ENCODE measurements at regions not wholly inside any gene's neighbourhood (a gene's known extent, or its start where the extent isn't known, plus 50 kb on each side); places are given as distances from the start of the nearest gene placed in this dataset.
A peak's percentile ranks its signal among the peaks of the same experiment; 100 is the strongest.

DNA sequence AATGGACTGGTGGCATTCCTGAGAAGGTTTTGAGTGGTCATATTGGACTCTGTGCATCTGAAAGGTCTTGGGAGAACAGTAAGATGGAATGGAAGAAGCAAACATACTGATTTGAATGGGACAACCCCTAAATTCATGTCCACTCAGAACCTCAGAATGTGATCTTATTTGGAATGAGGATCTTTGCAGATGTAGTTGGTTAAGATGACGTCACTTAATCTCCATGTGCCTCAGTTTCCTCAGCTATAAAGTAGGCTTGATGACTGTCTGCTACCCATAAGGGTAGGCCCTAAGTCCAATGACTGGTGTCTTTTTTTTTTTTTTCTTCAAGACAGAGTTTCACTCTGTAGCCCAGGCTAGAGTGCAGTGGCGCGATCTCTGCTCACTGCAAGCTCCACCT lies 71.1 kb upstream of the SOX21 start:
- Mint-ChIP-seq H3K4me1 (ENCODE audit: low read depth) (no peaks in the 10 kb centered on the region), H3K27me3 (ENCODE audit: low read depth) (peaks cover 17% of the 10 kb centered on the region), H3K36me3 (ENCODE audit: insufficient read depth in 2 of 2) (no peaks in the 10 kb centered on the region), H3K9me3 (no peaks in the 10 kb centered on the region), H3K27ac (no peak overlapping the region), H3K4me3 (no peak overlapping the region)
- DNase-seq (no peak), ATAC-seq (replicated peaks in 1 of 2) (no peak)

GRCh38 chr13:94780421-94780820 lies 68.1 kb upstream of the SOX21 start:
- no peaks in the 10 kb centered on the region for H3K4me1 Mint-ChIP-seq (ENCODE audit: low read depth)
- no peak overlapping the region for H3K4me3 Mint-ChIP-seq
- no peak overlapping the region for H3K27ac Mint-ChIP-seq
- DNase-seq: no peak
- no peaks in the 10 kb centered on the region for H3K9me3 Mint-ChIP-seq
- ATAC-seq (replicated peaks in 1 of 2): no peak
- peaks cover 16% of the 10 kb centered on the region for H3K27me3 Mint-ChIP-seq (ENCODE audit: low read depth)
- no peaks in the 10 kb centered on the region for H3K36me3 Mint-ChIP-seq (ENCODE audit: insufficient read depth in 2 of 2)

GRCh38 chr13:94778986-94779385 lies 66.6 kb upstream of the SOX21 start:
- no peak overlapping the region for H3K27ac Mint-ChIP-seq
- H3K4me1 Mint-ChIP-seq (ENCODE audit: low read depth): no peaks in the 10 kb centered on the region
- no peaks in the 10 kb centered on the region for H3K36me3 Mint-ChIP-seq (ENCODE audit: insufficient read depth in 2 of 2)
- DNase-seq (no peak), ATAC-seq (replicated peaks in 1 of 2) (no peak)
- no peak overlapping the region for H3K4me3 Mint-ChIP-seq
- H3K27me3 Mint-ChIP-seq (ENCODE audit: low read depth): peaks cover 6% of the 10 kb centered on the region
- H3K9me3 Mint-ChIP-seq: no peaks in the 10 kb centered on the region

DNA sequence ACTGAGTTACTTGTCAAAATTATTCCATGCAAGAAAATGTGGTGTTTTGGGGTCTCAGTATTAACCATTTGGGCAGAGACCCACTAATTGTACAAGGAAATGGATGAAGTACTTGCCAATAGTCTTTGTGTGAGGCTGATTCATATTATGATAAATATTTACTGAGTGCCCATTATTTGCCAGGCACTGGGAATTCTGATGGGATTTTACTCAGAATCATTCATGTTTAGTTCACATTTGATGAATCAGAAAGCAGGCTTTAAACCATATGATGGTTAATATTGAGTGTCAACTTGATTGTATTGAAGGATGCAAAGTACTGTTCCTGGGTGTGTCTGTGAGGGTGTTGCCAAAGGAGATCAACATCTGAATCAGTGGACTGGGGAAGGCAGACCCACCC lies 66.2 kb upstream of the SOX21 start:
- H3K9me3 Mint-ChIP-seq: no peaks in the 10 kb centered on the region
- ATAC-seq (replicated peaks in 1 of 2) (no peak), DNase-seq (no peak)
- H3K4me3 Mint-ChIP-seq: no peak overlapping the region
- no peaks in the 10 kb centered on the region for H3K4me1 Mint-ChIP-seq (ENCODE audit: low read depth)
- H3K27me3 Mint-ChIP-seq (ENCODE audit: low read depth): peaks cover 6% of the 10 kb centered on the region
- H3K36me3 Mint-ChIP-seq (ENCODE audit: insufficient read depth in 2 of 2): no peaks in the 10 kb centered on the region
- H3K27ac Mint-ChIP-seq: no peak overlapping the region

- H3K27me3 Mint-ChIP-seq (ENCODE audit: low read depth): peaks cover 6% of the 10 kb centered on the region
- H3K9me3 Mint-ChIP-seq: no peaks in the 10 kb centered on the region
- H3K4me1 Mint-ChIP-seq (ENCODE audit: low read depth): no peaks in the 10 kb centered on the region
- no peak for DNase-seq
- H3K36me3 Mint-ChIP-seq (ENCODE audit: insufficient read depth in 2 of 2): no peaks in the 10 kb centered on the region
- no peak overlapping the region for H3K4me3 Mint-ChIP-seq
- no peak overlapping the region for H3K27ac Mint-ChIP-seq
- no peak for ATAC-seq (replicated peaks in 1 of 2)
Measured at GRCh38 chr13:94776956-94777355, 64.6 kb upstream of the SOX21 start.

- DNase-seq: no peak
- ATAC-seq (replicated peaks in 1 of 2): no peak
- Mint-ChIP-seq H3K27me3 (ENCODE audit: low read depth) (peaks cover 11% of the 10 kb centered on the region), H3K4me1 (ENCODE audit: low read depth) (no peaks in the 10 kb centered on the region), H3K36me3 (ENCODE audit: insufficient read depth in 2 of 2) (no peaks in the 10 kb centered on the region), H3K4me3 (no peak overlapping the region), H3K9me3 (no peaks in the 10 kb centered on the region), H3K27ac (no peak overlapping the region)
Measured at GRCh38 chr13:94776300-94776699, 64.0 kb upstream of the SOX21 start.

GRCh38 chr13:94765814-94766213 lies 53.5 kb upstream of the SOX21 start:
- peaks cover 0 to 4% of the 10 kb centered on the region in 2 donors for H3K9me3 Mint-ChIP-seq
- H3K4me3 Mint-ChIP-seq: no peak overlapping the region
- no peak for ATAC-seq (replicated peaks in 1 of 2)
- peaks cover 47% of the 10 kb centered on the region for H3K27me3 Mint-ChIP-seq (ENCODE audit: low read depth)
- H3K36me3 Mint-ChIP-seq (ENCODE audit: insufficient read depth in 2 of 2): no peaks in the 10 kb centered on the region
- no peak overlapping the region for H3K27ac Mint-ChIP-seq
- no peaks in the 10 kb centered on the region for H3K4me1 Mint-ChIP-seq (ENCODE audit: low read depth)
- no peak for DNase-seq

DNA sequence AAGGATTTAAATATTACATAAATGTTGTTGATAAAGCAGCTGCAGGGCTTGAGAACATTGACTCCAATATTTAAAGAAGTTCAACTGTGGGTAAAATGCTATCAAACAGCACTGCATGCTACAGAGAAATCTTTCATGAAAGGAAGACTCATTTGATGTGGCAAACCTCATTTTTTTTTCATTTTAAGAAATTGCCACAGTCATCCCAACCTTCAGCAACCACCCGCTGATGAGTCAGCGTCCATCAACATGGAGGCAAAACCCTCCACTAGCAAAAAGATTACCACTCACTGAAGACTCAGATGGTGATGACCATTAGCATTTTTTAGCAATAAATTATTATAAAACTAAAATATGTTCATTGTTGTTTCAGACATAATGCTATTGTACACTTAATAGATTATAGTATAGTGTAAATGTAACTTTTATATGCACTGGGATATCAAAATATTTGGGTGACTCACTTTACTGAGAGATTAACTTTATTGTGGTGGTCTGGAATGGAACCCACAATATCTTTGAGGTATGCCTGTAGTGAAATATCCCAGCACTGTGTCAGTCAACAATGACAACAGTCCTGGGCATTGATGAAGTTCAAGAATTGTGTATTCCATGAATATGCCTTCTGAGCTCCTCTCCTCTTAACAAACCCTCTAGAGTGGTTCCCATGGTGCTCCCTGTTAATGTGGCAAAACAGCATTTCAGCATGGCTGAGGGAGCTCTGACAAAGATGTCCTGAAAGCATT lies 52.4 kb upstream of the SOX21 start:
- peak; percentile 63 to 71 for ATAC-seq (replicated peaks in 1 of 2)

More for the DNA sequence above, 52.4 kb upstream of the SOX21 start:
- no peaks in the 10 kb centered on the region for H3K36me3 Mint-ChIP-seq (ENCODE audit: insufficient read depth in 2 of 2)
- H3K4me3 Mint-ChIP-seq: no peak overlapping the region
- H3K4me1 Mint-ChIP-seq (ENCODE audit: low read depth): no peaks in the 10 kb centered on the region
- H3K27ac Mint-ChIP-seq: no peak overlapping the region
- peaks cover 55% of the 10 kb centered on the region for H3K27me3 Mint-ChIP-seq (ENCODE audit: low read depth)
- peak; percentile 29 to 34 for DNase-seq
- peaks cover 0 to 4% of the 10 kb centered on the region in 2 donors for H3K9me3 Mint-ChIP-seq
